HG03095 (cell line): ENCODE measurements at regions not wholly inside any gene's neighbourhood (a gene's known extent, or its start where the extent isn't known, plus 50 kb on each side); places are given as distances from the start of the nearest gene placed in this dataset.
"Not testable (repeated sequence)": the region's sequence is repeated elsewhere in the genome, so short reads cannot be mapped to it uniquely, and the experiment has no call there.

Experiments used
- ATAC-seq: cut with Tn5 transposase; IDR thresholded peaks from one replicate; pipeline ENCODE4 v1.9.1; 2021; ENCODE audit warnings: moderate library complexity; ENCODE audit not compliant: unreplicated experiment

GRCh38 chr13:44147648-44148047 is 226.0 kb upstream of the SERP2 start:
- no peak for ATAC-seq

- ATAC-seq: no peak
These were observed 225.3 kb upstream of the SERP2 start for GRCh38 chr13:44148159-44148914.

- ATAC-seq: not testable (repeated sequence)
These were observed 224.4 kb upstream of the SERP2 start for GRCh38 chr13:44149231-44149630.

GRCh38 chr13:44149821-44150220 is 223.8 kb upstream of the SERP2 start:
- no peak for ATAC-seq

- no peak for ATAC-seq
These were observed 222.2 kb upstream of the SERP2 start for GRCh38 chr13:44151474-44151873.

- ATAC-seq: no peak
These were observed 220.1 kb upstream of the SERP2 start for GRCh38 chr13:44153496-44153895.

- no peak for ATAC-seq
These were observed 218.0 kb upstream of the SERP2 start for GRCh38 chr13:44155422-44156293.

- ATAC-seq: no peak
These were observed 217.3 kb upstream of the SERP2 start for GRCh38 chr13:44156294-44156658.

GRCh38 chr13:44157606-44158005 is 216.0 kb upstream of the SERP2 start:
- no peak for ATAC-seq

GRCh38 chr13:44158098-44158521 is 215.5 kb upstream of the SERP2 start:
- ATAC-seq: no peak

- ATAC-seq: no peak
These were observed 214.6 kb upstream of the SERP2 start for GRCh38 chr13:44158881-44159632.

- ATAC-seq: no peak
These were observed 213.9 kb upstream of the SERP2 start for GRCh38 chr13:44159633-44160279.

GRCh38 chr13:44160591-44161191 is 212.9 kb upstream of the SERP2 start:
- no peak for ATAC-seq

GRCh38 chr13:44163108-44163507 is 210.5 kb upstream of the SERP2 start:
- no peak for ATAC-seq

GRCh38 chr13:44165221-44165888 is 208.3 kb upstream of the SERP2 start:
- no peak for ATAC-seq

- no peak for ATAC-seq
These were observed 207.6 kb upstream of the SERP2 start for GRCh38 chr13:44165889-44166496.

GRCh38 chr13:44169018-44169911 is 204.4 kb upstream of the SERP2 start:
- no peak for ATAC-seq

- ATAC-seq: no peak
These were observed 202.9 kb upstream of the SERP2 start for GRCh38 chr13:44170731-44171130.

GRCh38 chr13:44171156-44171555 is 202.5 kb upstream of the SERP2 start:
- no peak for ATAC-seq
